ENCODE measurements at regions not wholly inside any gene's neighbourhood (a gene's known extent, or its start where the extent isn't known, plus 50 kb on each side); places are given as distances from the start of the nearest gene placed in this dataset.

DNA sequence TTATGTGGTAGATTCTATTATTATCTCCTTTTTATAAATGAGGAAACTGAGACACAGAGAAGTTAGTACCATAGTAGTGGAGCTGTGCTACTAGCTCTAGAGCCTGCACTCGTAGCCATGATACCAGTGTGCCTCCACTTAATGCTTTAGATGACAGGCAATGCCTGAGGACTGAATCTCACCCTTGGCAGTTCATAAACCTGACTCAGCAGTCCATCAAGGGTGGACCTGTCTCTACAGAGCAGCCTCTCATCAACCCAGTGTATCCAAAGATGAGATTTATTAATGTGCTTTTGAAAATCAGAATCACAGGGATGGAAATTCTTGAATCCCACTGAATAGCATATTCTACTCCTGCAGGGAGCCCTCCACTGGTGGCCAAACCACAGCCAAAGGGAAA lies 483.2 kb upstream of the DIPK2B start:
- in situ Hi-C loops (cut with MboI; ENCODE audit: low pct_ligation_motif_present in 1 of 4, low pct_unique_long_range_greater_than_20kb in 1 of 4, low sequenced_read_pairs in 3 of 4) = no loop called here
- intact Hi-C loops (cut with DNase I; ENCODE audit: low total_unique reads) = no loop called here

DNA sequence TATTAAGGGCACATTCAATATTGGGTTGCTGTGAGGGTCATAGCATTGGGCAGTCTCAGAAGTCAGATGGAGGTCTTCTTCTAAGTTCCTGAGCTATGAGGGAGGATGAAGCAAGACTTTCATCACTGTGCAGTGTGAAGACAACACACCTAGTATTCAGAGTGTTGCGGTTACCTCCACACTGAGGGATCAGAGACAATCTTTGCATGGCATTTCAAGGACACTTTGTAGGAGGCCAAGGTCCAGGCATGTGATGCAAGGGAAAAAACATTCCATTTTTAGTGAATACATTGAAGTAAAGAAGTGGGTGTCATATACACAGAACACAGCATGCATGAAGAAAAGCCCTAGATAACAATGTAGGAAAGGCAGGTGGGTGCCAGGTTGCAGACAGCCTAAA lies 481.2 kb upstream of the DIPK2B start:
- DNase-seq = no peak
- 96% methylated on average over 1 of the region's 1 CpG; no CpG with 5 or more reads in 1 of the 2 donors for WGBS, 2 donors (ENCODE audit: low coverage in 1 of 2)

More for the DNA sequence above, 483.2 kb upstream of the DIPK2B start:
- Histone ChIP-seq H3K4me1 (no peaks in the 10 kb centered on the region), H3K27ac (no peak overlapping the region), H3K36me3 (no peaks in the 10 kb centered on the region), H3K27me3 (no peaks in the 10 kb centered on the region), H3K4me3 (no peak overlapping the region), H3K9me3 (no peaks in the 10 kb centered on the region)
- 54% methylated on average over 1 of the region's 1 CpG; no CpG with 5 or more reads in 1 of the 2 donors for WGBS, 2 donors (ENCODE audit: low coverage in 1 of 2)
- TF ChIP-seq POLR2A (IDR thresholded peaks at IDR 0.05) (no peak), POLR2AphosphoS5 (IDR thresholded peaks at IDR 0.05) (no peak), EP300 (IDR thresholded peaks at IDR 0.05; ENCODE audit: low read depth) (no peak)
- TF ChIP-seq, protein P1, sequence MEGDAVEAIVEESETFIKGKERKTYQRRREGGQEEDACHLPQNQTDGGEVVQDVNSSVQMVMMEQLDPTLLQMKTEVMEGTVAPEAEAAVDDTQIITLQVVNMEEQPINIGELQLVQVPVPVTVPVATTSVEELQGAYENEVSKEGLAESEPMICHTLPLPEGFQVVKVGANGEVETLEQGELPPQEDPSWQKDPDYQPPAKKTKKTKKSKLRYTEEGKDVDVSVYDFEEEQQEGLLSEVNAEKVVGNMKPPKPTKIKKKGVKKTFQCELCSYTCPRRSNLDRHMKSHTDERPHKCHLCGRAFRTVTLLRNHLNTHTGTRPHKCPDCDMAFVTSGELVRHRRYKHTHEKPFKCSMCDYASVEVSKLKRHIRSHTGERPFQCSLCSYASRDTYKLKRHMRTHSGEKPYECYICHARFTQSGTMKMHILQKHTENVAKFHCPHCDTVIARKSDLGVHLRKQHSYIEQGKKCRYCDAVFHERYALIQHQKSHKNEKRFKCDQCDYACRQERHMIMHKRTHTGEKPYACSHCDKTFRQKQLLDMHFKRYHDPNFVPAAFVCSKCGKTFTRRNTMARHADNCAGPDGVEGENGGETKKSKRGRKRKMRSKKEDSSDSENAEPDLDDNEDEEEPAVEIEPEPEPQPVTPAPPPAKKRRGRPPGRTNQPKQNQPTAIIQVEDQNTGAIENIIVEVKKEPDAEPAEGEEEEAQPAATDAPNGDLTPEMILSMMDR (IDR thresholded peaks at IDR 0.05) = no peak
- DNase-seq = no peak

DNA sequence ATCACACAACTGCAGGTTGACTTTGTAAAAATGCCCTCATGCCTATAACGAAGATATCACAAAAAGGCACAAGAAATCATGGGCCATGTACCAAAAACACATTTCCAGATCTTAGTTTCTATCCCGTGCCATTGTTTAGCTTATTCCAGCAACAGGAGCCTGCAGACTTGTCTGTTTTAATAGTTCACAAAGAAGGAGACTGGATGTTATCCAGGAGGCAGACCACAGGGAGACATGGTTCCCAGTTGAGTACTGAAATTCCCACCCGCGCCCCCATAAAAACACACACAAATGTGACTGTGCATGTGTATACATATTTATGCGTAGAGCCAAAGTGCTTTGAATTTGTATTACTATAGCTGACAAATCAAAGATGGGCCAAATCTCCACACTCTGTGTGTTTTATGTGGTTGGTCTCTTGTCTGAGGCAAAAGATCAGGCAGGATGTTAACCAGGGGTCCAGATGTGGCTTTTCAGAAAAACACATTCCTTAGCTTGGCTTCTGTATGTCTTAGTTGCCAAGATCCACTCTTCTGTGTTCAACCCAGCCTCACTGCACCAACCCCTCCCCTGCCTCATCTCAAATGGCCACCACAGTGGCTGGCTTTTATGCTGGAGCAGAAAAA lies 469.2 kb upstream of the DIPK2B start:
- intact Hi-C loops (cut with DNase I; ENCODE audit: low total_unique reads) (no loop called here), in situ Hi-C loops (cut with MboI; ENCODE audit: low pct_ligation_motif_present in 1 of 4, low pct_unique_long_range_greater_than_20kb in 1 of 4, low sequenced_read_pairs in 3 of 4) (no loop called here)
- no peaks in the 10 kb centered on the region for H3K36me3 ChIP-seq
- H3K27me3 ChIP-seq = no peaks in the 10 kb centered on the region
- DNase-seq = no peak
- H3K4me3 ChIP-seq = no peak overlapping the region
- no peaks in the 10 kb centered on the region for H3K4me1 ChIP-seq
- WGBS, 2 donors (ENCODE audit: low coverage in 1 of 2) = 66% methylated on average over 5 of the region's 5 CpGs; no CpG with 5 or more reads in 1 of the 2 donors
- H3K27ac ChIP-seq = no peak overlapping the region
- TF ChIP-seq EP300 (IDR thresholded peaks at IDR 0.05; ENCODE audit: low read depth) (no peak), POLR2AphosphoS5 (IDR thresholded peaks at IDR 0.05) (no peak), POLR2A (IDR thresholded peaks at IDR 0.05) (no peak)
- TF ChIP-seq, protein P1 (IDR thresholded peaks at IDR 0.05) = no peak
- H3K9me3 ChIP-seq = no peaks in the 10 kb centered on the region

More for the DNA sequence above, 481.2 kb upstream of the DIPK2B start:
- in situ Hi-C loops (cut with MboI; ENCODE audit: low pct_ligation_motif_present in 1 of 4, low pct_unique_long_range_greater_than_20kb in 1 of 4, low sequenced_read_pairs in 3 of 4) (no loop called here), intact Hi-C loops (cut with DNase I; ENCODE audit: low total_unique reads) (no loop called here)
- TF ChIP-seq EP300 (IDR thresholded peaks at IDR 0.05; ENCODE audit: low read depth) = no peak
- Histone ChIP-seq H3K4me3 (no peak overlapping the region), H3K27me3 (no peaks in the 10 kb centered on the region), H3K4me1 (no peaks in the 10 kb centered on the region), H3K36me3 (no peaks in the 10 kb centered on the region), H3K27ac (no peak overlapping the region), H3K9me3 (no peaks in the 10 kb centered on the region)

DNA sequence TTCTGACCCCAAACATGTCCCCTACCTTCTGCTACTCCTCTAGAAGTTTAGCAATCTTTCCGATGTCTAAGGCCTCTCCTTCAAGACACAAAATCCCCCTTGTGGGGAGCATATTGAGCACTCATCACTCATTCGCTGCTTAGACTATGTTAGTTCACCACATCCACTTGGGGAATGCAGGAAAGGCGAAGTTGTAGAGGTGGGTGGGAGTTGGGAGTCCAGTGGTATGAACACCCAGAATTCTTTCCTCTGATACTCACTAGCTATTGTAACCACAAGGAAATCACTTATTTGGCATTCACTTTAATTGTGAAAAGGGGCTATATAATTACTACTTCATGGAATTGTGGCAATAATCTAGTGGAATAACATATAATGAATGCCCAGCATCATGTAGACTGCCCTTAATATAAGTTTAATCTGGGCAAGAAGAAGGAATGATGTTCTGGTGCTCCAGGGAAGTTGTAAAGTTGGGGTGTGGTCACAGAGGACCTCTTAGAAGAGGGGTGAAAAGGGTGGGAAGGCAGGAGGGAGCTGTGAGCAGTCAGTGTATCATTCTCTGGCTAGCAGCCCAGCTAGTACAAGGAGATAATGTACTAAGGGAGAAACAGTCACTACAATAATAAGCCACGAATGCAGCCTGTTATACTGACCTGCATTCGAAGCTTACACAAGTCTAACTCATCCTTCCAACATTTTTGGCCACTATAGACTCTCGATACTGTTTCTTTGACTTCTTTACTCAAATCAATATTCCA lies 468.2 kb upstream of the DIPK2B start:
- DNase-seq = no peak
- in situ Hi-C loops (cut with MboI; ENCODE audit: low pct_ligation_motif_present in 1 of 4, low pct_unique_long_range_greater_than_20kb in 1 of 4, low sequenced_read_pairs in 3 of 4) = no loop called here

More for the DNA sequence above, 468.2 kb upstream of the DIPK2B start:
- 69 to 100% methylated on average over 1 to 6 of the region's 6 CpGs for WGBS, 2 donors (ENCODE audit: low coverage in 1 of 2)
- H3K27me3 ChIP-seq = no peaks in the 10 kb centered on the region
- H3K4me3 ChIP-seq = no peak overlapping the region
- TF ChIP-seq EP300 (IDR thresholded peaks at IDR 0.05; ENCODE audit: low read depth) (no peak), POLR2A (IDR thresholded peaks at IDR 0.05) (no peak), POLR2AphosphoS5 (IDR thresholded peaks at IDR 0.05) (no peak)
- TF ChIP-seq, protein P1 (IDR thresholded peaks at IDR 0.05) = no peak
- H3K27ac ChIP-seq = no peak overlapping the region
- no peaks in the 10 kb centered on the region for H3K4me1 ChIP-seq
- no peaks in the 10 kb centered on the region for H3K9me3 ChIP-seq
- no peaks in the 10 kb centered on the region for H3K36me3 ChIP-seq
- intact Hi-C loops (cut with DNase I; ENCODE audit: low total_unique reads) = no loop called here

Measured in transverse colon (tissue), 4 donors.